GM13977 (cell line): ENCODE measurements at regions not wholly inside any gene's neighbourhood (a gene's known extent, or its start where the extent isn't known, plus 50 kb on each side); places are given as distances from the start of the nearest gene placed in this dataset.

Source experiments
- DNase-seq: peaks from one replicate; pipeline ENCODE4 v3.0.0; 2012; ENCODE audit warnings: low spot score
- CTCF ChIP-seq: IDR thresholded peaks from 2 replicates; pipeline ENCODE4 v1.5.1; 2012; ENCODE audit warnings: mild to moderate bottlenecking, control low read depth; ENCODE audit not compliant: insufficient read depth; ENCODE audit errors: extremely low read depth, missing control alignments
- in situ Hi-C: fragments of 300-500 bp; cut with MboI; formaldehyde crosslinking; loops from one replicate; pipeline ENCODE4 v1.12.0; 2022; ENCODE audit warnings: low sequenced_read_pairs, low pct_unique_long_range_greater_than_20kb, mixed read lengths, inconsistent platforms; ENCODE audit not compliant: unreplicated experiment

DNA sequence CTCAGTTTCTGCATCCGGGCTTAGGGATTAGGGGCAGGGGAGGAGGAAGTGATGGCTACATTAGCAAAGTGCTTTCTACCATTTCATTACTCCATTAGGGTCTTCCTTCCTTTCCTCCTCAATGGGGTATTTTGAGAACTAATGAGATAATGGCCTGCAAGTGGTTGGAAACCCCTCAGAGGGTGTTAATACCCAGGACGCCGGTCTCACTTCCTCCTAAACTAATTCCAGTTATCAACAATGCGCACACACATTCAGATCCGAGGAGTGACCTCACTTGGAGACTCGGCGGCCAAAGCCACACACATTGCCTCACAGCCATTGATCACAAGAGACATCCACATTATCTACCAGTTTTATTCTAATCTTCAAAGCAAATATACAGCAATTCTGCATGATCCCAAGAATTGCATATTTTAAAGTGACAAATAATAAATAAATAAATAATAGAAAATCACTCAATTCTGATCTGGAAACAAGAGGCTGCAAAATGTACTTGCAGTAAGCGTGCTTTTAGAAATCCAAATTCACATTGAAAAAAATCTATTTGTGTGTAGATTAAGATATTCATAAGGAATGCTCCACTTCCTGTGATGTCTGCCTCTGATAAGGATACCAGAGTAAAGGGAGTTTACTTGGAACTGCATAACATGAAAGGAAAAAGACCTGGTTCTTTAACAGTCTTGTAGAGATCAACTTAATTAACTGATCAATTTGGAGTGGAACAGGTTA is 329.1 kb downstream of the FBXW7 start:
- no peak for TF ChIP-seq CTCF
- in situ Hi-C loops, result no loop called here
- DNase-seq, result no peak

GRCh38 chr4:152206185-152206584 is 329.7 kb downstream of the FBXW7 start:
- in situ Hi-C loops, result no loop called here
- TF ChIP-seq CTCF, result no peak
- DNase-seq, result no peak

GRCh38 chr4:152202415-152202814 is 333.5 kb downstream of the FBXW7 start:
- in situ Hi-C loops, result no loop called here

DNA sequence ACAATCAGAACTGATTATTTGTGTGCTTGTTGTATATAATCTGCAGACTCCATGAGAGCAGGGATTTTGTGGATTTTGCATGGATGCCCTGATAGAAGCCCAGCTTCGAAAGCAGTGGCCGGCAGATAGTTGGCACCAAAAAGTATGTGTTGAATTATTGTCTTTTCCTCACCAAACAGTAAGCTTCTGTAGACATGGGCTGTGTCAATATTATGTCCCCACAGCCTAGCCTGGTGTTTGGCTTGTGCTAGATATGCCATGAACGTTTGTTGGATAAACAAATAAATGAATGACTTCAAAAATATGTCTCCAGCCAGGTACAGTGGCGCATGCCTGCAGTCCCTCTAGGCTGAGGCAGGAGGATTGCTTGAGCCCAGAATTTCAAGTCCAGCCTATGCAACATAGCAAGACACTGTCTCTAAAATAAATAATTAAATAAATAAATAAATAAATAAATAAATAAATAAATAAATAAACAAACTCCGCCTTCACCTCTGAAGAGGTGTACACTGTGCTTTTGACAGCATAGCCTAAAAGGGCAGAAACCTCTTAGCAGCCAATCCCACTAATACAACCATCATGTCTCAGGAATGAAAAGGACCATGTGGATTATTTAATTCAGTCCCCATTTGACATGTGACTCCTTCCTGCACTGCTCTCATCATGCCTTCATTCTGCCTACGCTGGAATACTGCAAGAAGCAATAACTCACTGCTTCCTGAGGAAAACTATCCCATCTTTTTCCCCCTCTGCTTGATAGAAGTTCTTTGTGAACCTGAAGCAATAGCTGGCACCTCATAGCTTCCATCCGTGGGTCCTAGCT is 335.2 kb downstream of the FBXW7 start:
- DNase-seq, result no peak
- in situ Hi-C loops, result no loop called here
- no peak for TF ChIP-seq CTCF

More at GRCh38 chr4:152202415-152202814, 333.5 kb downstream of the FBXW7 start:
- DNase-seq, result no peak
- TF ChIP-seq CTCF, result no peak

DNA sequence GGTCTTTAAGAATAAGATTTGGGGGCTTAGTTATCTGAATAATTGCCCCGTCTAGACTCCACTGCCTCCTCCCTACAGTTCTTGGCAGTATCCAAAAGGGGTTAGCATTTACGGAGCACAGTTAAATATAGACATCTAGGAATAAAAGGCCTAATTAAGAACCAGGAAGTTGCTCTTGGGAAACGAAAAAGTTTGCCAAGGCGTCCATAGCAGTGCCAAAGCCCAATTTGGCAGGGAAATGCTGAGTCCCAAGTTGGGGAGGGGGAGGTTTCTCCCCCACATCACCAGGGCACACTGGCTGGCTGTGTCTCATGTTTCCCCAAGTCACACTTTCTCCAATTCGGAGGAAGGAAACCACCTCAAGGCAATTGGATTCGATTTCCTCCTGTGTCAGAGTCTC is 338.7 kb downstream of the FBXW7 start:
- no peak for TF ChIP-seq CTCF
- no peak for DNase-seq
- in situ Hi-C loops, result no loop called here

DNA sequence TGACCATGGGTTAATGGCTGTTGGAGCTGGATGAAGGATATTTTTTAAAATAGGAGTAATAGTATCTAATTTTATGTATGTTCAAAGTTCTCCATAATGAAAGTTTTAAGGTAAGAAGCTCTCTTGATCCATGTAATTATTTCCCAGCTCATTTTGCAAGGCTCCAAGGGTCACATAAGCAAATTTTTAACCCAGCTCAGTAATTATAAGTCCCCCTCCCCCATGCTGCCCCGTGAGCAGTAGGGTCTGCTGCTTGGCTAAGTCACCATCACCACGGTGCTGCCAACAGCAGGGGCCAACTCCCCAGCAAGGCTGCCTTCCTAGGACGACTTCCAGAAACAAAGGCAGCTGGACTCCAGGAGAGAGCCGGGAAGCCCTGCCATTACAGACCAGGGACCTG is 340.0 kb downstream of the FBXW7 start:
- no peak for TF ChIP-seq CTCF
- in situ Hi-C loops, result no loop called here
- DNase-seq, result no peak
